ENCODE measurements at regions not wholly inside any gene's neighbourhood (a gene's known extent, or its start where the extent isn't known, plus 50 kb on each side); places are given as distances from the start of the nearest gene placed in this dataset.

GRCh38 chr11:127902382-127902781 is 685.0 kb downstream of the ETS1 start:
- TF ChIP-seq CTCF (IDR thresholded peaks at IDR 0.05) (no peak), EP300 (IDR thresholded peaks at IDR 0.05) (no peak)
- H3K4me3 ChIP-seq, result no peak overlapping the region

GRCh38 chr11:127898422-127899365 is 688.7 kb downstream of the ETS1 start:
- 78% methylated on average over 4 of the region's 28 CpGs for WGBS
- Histone ChIP-seq H3K4me3 (no peak overlapping the region), H3K36me3 (no peaks in the 10 kb centered on the region), H3K9me3 (peaks cover 6% of the 10 kb centered on the region), H3K4me1 (no peaks in the 10 kb centered on the region), H3K27me3 (no peaks in the 10 kb centered on the region), H3K27ac (no peak overlapping the region)
- TF ChIP-seq EP300 (IDR thresholded peaks at IDR 0.05), result no peak
- no peak for TF ChIP-seq CTCF (IDR thresholded peaks at IDR 0.05)
- no peak for TF ChIP-seq POLR2A (IDR thresholded peaks at IDR 0.05)
- no peak for TF ChIP-seq POLR2AphosphoS5 (IDR thresholded peaks at IDR 0.05)
- DNase-seq (ENCODE audit: low spot score in 2 of 2), result no peak

More at GRCh38 chr11:127902382-127902781, 685.0 kb downstream of the ETS1 start:
- Histone ChIP-seq H3K36me3 (no peaks in the 10 kb centered on the region), H3K4me1 (no peaks in the 10 kb centered on the region), H3K27me3 (no peaks in the 10 kb centered on the region), H3K27ac (no peak overlapping the region), H3K9me3 (peaks cover 6% of the 10 kb centered on the region)
- no peak for DNase-seq (ENCODE audit: low spot score in 2 of 2)

GRCh38 chr11:127895776-127896175 is 691.6 kb downstream of the ETS1 start:
- H3K9me3 ChIP-seq, result peaks cover 6% of the 10 kb centered on the region
- H3K36me3 ChIP-seq, result no peaks in the 10 kb centered on the region
- H3K4me1 ChIP-seq, result no peaks in the 10 kb centered on the region
- H3K4me3 ChIP-seq, result no peak overlapping the region
- no peak for TF ChIP-seq EP300 (IDR thresholded peaks at IDR 0.05)
- TF ChIP-seq CTCF (IDR thresholded peaks at IDR 0.05), result no peak
- no peak for TF ChIP-seq POLR2AphosphoS5 (IDR thresholded peaks at IDR 0.05)
- TF ChIP-seq POLR2A (IDR thresholded peaks at IDR 0.05), result no peak
- no peaks in the 10 kb centered on the region for H3K27me3 ChIP-seq
- DNase-seq (ENCODE audit: low spot score in 2 of 2), result no peak
- WGBS, result 75% methylated on average over 3 of the region's 3 CpGs
- H3K27ac ChIP-seq, result no peak overlapping the region

GRCh38 chr11:127894316-127894715 is 693.0 kb downstream of the ETS1 start:
- no peaks in the 10 kb centered on the region for H3K4me1 ChIP-seq
- DNase-seq (ENCODE audit: low spot score in 2 of 2), result no peak
- no peaks in the 10 kb centered on the region for H3K36me3 ChIP-seq
- TF ChIP-seq CTCF (IDR thresholded peaks at IDR 0.05) (no peak), POLR2AphosphoS5 (IDR thresholded peaks at IDR 0.05) (no peak), EP300 (IDR thresholded peaks at IDR 0.05) (no peak), POLR2A (IDR thresholded peaks at IDR 0.05) (no peak)
- H3K27me3 ChIP-seq, result no peaks in the 10 kb centered on the region
- no peak overlapping the region for H3K4me3 ChIP-seq
- no peak overlapping the region for H3K27ac ChIP-seq
- H3K9me3 ChIP-seq, result peaks cover 6% of the 10 kb centered on the region
- 91% methylated on average over 2 of the region's 2 CpGs for WGBS

- H3K27me3 ChIP-seq, result no peaks in the 10 kb centered on the region
- H3K4me3 ChIP-seq, result no peak overlapping the region
- no peaks in the 10 kb centered on the region for H3K36me3 ChIP-seq
- H3K9me3 ChIP-seq, result peaks cover 7% of the 10 kb centered on the region
- no peaks in the 10 kb centered on the region for H3K4me1 ChIP-seq
- TF ChIP-seq CTCF (IDR thresholded peaks at IDR 0.05), result no peak
- no peak for TF ChIP-seq POLR2AphosphoS5 (IDR thresholded peaks at IDR 0.05)
- no peak for TF ChIP-seq EP300 (IDR thresholded peaks at IDR 0.05)
- no peak for TF ChIP-seq POLR2A (IDR thresholded peaks at IDR 0.05)
- DNase-seq (ENCODE audit: low spot score in 2 of 2), result no peak
- no peak overlapping the region for H3K27ac ChIP-seq
Measured at GRCh38 chr11:127890030-127890615, 697.2 kb downstream of the ETS1 start.

Data from suprapubic skin (tissue), 4 donors.